Epidermal melanocyte (primary cell): ENCODE measurements at regions not wholly inside any gene's neighbourhood (a gene's known extent, or its start where the extent isn't known, plus 50 kb on each side); places are given as distances from the start of the nearest gene placed in this dataset.
"Not testable (repeated sequence)": the region's sequence is repeated elsewhere in the genome, so short reads cannot be mapped to it uniquely, and the experiment has no call there.

Source experiments
- DNase-seq: peaks from one replicate; pipeline ENCODE4 v3.0.0; 2011; ENCODE audit warnings: low spot score; ENCODE audit not compliant: insufficient read length

- no peak for DNase-seq
Measured at GRCh38 chr1:199834711-199835110, 192.8 kb upstream of the NR5A2 start.

DNA sequence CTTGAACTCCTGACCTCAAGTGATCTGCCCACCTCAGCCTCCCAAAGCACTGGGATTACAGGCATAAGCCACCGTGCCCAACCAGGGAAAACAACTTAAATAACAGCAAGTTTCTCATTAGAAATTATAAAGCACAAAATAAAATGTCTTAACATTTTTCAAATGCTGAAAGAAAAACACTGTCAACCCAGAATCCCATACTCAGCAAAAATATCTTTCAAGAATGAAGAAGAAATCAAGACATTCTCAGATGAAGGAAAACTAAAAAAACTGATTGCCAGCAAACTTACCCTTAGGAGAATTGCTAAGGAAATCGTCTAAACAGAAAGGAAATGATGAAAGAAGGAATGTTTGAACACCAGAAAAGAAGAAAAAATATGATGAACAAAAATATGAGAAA is 191.1 kb upstream of the NR5A2 start:
- no peak for DNase-seq

GRCh38 chr1:199837321-199837720 is 190.2 kb upstream of the NR5A2 start:
- DNase-seq, result no peak

DNA sequence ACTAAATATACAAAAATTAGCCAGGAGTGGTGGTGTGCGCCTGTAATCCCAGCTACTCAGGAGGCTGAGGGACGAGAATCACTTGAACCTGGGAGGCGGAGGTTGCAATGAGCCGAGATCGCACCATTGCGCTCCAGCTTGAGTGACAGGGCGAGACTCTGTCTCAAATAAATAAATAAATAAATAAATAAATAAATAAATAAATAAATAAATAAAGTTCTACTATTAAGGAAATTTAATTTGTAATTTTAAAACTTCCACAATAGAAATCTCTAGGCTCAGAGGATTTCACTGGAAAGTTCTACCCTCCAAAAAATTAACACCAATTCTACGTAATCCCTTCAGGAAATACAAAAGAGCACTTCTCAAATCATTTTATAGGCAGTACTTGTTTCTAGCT is 187.9 kb upstream of the NR5A2 start:
- DNase-seq, result not testable (repeated sequence)

DNA sequence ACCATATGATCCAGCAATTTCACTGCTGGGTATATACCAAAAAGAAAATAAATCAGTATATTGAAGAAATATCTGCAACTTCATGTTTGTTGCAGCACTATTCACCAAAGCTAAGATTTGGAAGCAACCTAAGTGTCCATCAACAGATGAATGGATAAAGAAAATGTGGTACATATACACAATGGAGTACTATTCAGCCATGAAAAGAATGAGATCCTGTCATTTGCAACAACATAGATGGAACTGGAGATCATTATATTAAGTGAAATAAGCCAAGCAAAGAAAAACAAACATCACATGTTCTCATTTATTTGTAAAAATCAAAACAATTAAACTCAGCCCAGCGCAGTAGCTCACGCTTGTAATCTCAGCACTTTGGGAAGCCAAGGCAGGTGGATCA is 184.4 kb upstream of the NR5A2 start:
- not testable (repeated sequence) for DNase-seq

DNA sequence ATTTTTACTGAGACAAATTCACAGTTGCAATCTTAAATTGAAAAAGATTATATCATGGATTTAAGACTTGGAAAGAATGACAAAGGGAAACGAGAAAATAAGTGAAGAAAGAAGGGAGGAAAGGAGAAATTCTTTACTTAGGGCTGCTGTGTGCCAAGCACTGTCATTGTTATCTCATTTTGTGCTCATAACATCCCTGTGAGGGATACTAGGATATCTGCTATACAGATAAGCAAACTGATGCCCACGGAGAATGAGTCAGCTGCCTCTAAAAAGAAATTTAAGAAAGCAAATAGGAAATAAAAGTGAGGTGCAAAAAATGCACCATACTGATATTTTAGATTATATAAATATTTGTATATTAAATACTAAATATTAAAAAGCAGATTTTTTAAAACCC is 183.6 kb upstream of the NR5A2 start:
- DNase-seq, result no peak

GRCh38 chr1:199847021-199847420 is 180.5 kb upstream of the NR5A2 start:
- no peak for DNase-seq

GRCh38 chr1:199851439-199852140 is 175.9 kb upstream of the NR5A2 start:
- no peak for DNase-seq

DNA sequence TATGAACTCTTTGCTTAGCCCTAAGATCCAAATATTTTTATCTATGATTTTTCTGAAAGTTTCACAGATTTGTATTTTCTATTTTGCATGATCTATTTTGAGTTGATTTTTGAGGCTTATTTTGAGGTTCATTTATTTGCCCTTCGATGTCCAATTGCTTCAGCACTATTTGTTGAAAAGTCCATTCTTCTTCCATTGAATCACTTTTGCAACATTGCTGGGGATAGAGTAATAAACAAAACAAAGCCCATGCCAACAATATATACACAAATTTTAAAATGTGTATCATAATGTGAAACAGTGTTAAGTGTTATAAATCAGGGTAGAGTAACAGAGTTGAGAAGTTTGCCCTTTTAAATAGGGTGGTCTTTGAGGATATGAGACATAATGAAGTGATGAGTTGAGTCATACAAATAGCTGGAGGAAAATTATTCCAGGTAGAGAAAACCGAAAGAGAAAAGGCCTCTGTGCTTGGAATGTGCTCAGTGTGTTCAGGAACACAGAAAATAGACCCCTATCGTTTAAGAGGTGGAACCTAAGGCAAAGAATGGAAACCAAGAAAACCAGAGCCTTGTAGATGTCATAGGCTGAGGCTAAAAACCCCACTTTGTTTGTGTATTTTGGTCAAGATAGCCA is 172.7 kb upstream of the NR5A2 start:
- no peak for DNase-seq

GRCh38 chr1:199855580-199855979 is 171.9 kb upstream of the NR5A2 start:
- no peak for DNase-seq

DNA sequence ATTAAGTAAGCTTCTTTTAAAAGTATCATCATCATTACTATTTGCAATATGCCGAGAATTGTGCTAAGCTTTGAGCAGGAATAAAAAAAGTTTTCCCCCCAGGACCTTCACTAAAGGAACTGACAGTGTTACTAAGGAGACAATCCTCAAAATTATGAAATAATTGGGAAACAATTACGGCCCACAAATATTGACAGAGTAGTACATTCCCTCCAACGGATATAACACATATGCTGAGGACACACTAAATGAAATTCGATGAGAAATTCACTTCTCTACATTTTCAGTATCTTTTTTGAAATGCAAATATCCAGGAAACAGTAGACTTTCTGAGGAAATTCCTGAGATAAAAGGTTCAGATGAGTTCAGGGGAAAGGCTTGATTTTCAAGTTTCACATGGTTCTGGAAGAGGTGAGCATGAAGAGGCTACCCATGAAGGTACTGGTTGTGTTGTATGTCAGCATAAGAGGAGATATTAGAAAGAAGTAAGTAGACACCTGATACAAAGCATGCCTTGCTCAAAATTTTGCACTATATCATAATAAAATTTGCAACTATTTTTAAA is 171.2 kb upstream of the NR5A2 start:
- no peak for DNase-seq

- peak; percentile 18 for DNase-seq
Measured at GRCh38 chr1:199857108-199857507, 170.4 kb upstream of the NR5A2 start.

- DNase-seq, result no peak
Measured at GRCh38 chr1:199857516-199857915, 170.0 kb upstream of the NR5A2 start.

DNA sequence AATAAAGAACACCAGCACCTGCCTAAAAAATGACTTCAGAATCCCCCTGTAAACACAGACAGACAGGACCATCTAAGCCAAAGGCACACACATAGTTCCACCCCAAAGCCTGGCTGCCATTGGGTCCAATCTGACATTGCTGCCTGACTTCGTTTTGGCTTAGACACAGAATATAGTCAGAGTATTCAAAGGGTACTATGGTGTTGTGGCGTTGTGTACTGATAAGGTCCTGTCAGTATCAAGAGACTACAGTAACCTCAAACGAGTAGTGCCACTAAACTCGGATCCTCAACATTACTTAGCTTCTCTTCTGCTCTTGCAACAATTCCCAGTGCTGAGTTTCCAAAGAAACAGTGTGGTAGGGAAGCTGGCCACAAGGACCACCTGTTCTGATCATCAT is 169.3 kb upstream of the NR5A2 start:
- no peak for DNase-seq

DNA sequence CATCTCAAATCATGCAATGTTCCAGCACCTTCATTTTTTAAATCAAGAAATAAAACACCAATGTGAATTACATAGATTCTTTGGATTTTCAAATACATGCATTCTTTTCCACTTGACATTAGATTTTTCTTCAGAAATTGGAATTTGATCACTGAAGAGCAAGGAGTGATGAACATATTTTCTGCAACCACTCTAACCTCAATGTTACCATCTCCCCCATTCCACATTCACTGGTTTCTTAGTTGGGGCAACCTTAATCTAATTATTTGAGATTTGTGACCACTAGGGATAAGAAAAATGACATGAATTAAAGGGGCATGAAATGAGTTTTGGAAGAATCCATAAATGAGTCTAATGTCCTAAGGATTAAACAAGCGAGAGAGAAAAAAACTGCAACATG is 168.7 kb upstream of the NR5A2 start:
- DNase-seq, result no peak

- no peak for DNase-seq
Measured at GRCh38 chr1:199859491-199859933, 168.0 kb upstream of the NR5A2 start.

DNA sequence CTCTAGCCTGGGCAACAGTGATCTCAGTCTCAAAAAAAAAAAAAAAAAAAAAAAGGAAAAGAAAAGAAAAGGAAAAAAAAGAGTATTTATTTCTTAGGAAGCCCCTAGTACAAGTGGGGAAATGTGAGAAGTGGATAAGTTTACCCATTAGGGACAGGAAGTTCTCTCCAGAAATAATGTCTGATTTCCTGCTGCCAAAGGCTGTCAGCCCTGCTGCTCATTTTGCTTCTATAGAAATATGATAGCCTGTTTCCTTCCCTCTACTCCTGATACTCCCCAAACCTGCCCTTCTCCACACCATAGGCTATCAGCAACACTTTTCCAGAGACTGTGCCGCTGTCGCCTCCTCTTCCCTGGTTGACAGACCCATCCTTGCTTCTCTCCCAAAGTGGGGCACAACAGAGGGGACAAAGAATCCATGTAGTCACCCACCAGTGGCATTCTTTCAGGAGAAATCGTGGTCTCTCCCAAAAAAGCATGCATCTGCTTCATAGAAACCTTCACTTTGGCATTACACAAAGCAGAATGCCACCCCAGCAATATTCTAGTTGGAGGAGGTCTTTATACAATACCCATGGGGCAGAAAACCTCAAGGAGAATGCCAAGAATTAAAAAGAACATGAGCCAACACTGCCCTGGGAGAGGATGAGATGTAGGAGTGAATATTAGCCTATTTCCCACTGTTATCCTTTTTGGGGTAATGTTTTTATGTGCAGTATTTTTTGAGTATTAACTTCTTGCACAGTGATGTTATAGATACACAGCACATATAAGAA is 166.3 kb upstream of the NR5A2 start:
- no peak for DNase-seq

- no peak for DNase-seq
Measured at GRCh38 chr1:199862047-199862446, 165.5 kb upstream of the NR5A2 start.

GRCh38 chr1:199866210-199866617 is 161.3 kb upstream of the NR5A2 start:
- no peak for DNase-seq

- DNase-seq, result no peak
Measured at GRCh38 chr1:199867601-199868000, 159.9 kb upstream of the NR5A2 start.

GRCh38 chr1:199868777-199869176 is 158.7 kb upstream of the NR5A2 start:
- DNase-seq, result no peak

DNA sequence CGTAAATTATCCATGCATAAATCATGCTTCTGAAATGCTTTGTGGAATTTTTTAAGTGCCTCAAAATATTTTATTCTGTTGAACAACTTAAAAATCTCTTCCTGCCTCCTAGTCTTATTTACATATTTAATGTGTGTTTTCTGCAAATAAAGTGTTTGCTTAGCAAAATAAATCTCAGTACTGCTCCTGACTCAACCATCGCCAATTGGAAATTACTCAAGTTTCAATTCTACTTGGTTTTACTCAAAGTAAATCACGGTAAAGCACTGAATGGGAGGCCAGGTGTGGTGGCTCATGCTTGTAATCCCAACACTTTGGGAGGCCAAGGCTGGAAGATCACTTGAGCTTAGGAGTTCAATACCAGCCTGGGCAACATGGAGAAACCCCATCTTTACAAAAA is 152.2 kb upstream of the NR5A2 start:
- no peak for DNase-seq
